HepG2 (cell line): ENCODE measurements at regions not wholly inside any gene's neighbourhood (a gene's known extent, or its start where the extent isn't known, plus 50 kb on each side); places are given as distances from the start of the nearest gene placed in this dataset.

Experiments
- ATAC-seq: fragments of 200-7000 bp; cut with Tn5 transposase; 3 replicates; pipeline ENCODE4 v1.9.1; 2020; ENCODE audit warnings: mild to moderate bottlenecking, moderate library complexity
- BruUV-seq: library from RNA; stranded (reverse); fragments of 400-500 nt; replicated peaks from 2 replicates; lab custom pipeline; 2021; lab: Mats Ljungman, UMichigan
- CTCF ChIA-PET: fragments of 300-600 bp; formaldehyde crosslinking; extraction: SDS; loops from one replicate; lab custom pipeline; 2021; ENCODE audit warnings: low total read pairs, inconsistent platforms, low intra/inter-chr PET ratio; lab: Yijun Ruan, JAX
- POLR2A ChIA-PET: fragments of 350-600 bp; sonication (Branson Sonifier 250); formaldehyde crosslinking; loops from one replicate; lab custom pipeline; 2020; ENCODE audit warnings: antibody characterized with exemption, inconsistent platforms; lab: Yijun Ruan, JAX
- DNase-seq: peaks from one replicate; pipeline ENCODE4 v3.0.0-alpha.2; 2015; ENCODE audit warnings: low spot score
- FAIRE-seq: peaks from 3 replicates; lab custom pipeline; 2011; peaks lifted over from hg19 to GRCh38; lab: Jason Lieb, UNC
- H2AFZ ChIP-seq: one replicate; pipeline ENCODE4 v1.6.1; 2011; ENCODE audit warnings: low read length, inconsistent platforms
- H3K27ac ChIP-seq: fragments of 300-600 bp; 3 replicates; pipeline ENCODE4 v1.8.0; 2011; ENCODE audit warnings: mixed run types, mild to moderate bottlenecking, mixed read lengths, low read length, inconsistent platforms; ENCODE audit not compliant: insufficient read depth; ENCODE audit errors: extremely low read length
- H3K27me3 ChIP-seq, 2 experiments: fragments of 200-600 bp in 1 of 2; 2 replicates in 1 of 2; 3 replicates in 1 of 2; pipeline versions ENCODE4 v1.6.0 to v1.8.0; 2011; ENCODE audit warnings: low read length in 2 of 2, mild to moderate bottlenecking in 2 of 2, moderate library complexity in 2 of 2, inconsistent platforms in 1 of 2; ENCODE audit not compliant: insufficient read depth in 2 of 2, control insufficient read depth in 1 of 2
- H3K36me3 ChIP-seq, 2 experiments: fragments of 200-600 bp in 1 of 2; replicated peaks in 1 of 2; 2 replicates in 1 of 2; 3 replicates in 1 of 2; pipeline versions ENCODE4 v1.5.1 to v1.8.0; 2011; ENCODE audit warnings: low read length in 2 of 2, inconsistent platforms in 1 of 2; ENCODE audit not compliant: insufficient read depth in 2 of 2, control insufficient read depth in 1 of 2
- H3K4me1 ChIP-seq: 2 replicates; pipeline ENCODE4 v1.5.1; 2012; ENCODE audit warnings: low read length, inconsistent platforms; ENCODE audit not compliant: insufficient read depth
- H3K4me2 ChIP-seq: 2 replicates; pipeline ENCODE4 v1.6.0; 2011; ENCODE audit warnings: low read depth, low read length, inconsistent platforms
- H3K4me3 ChIP-seq, 3 experiments: fragments of 200-600 bp in 1 of 3; sonication (generic), shearing (Covaris generic) in 1 of 3; replicated peaks in 1 of 3; 2 replicates each; pipeline ENCODE4 v1.5.1; 2011 to 2016; ENCODE audit warnings: low read length in 3 of 3, inconsistent platforms in 2 of 3, low read depth in 2 of 3, mild to moderate bottlenecking in 2 of 3, control low read depth in 1 of 3, mixed read lengths in 1 of 3; ENCODE audit not compliant: insufficient read depth in 1 of 3
- H3K79me2 ChIP-seq: one replicate; pipeline ENCODE4 v1.6.1; 2011; ENCODE audit warnings: low read length, inconsistent platforms; ENCODE audit not compliant: insufficient read depth
- H3K9ac ChIP-seq: 2 replicates; pipeline ENCODE4 v1.6.0; 2011; ENCODE audit warnings: mild to moderate bottlenecking, low read depth, low read length, inconsistent platforms; ENCODE audit not compliant: insufficient read depth
- H3K9me3 ChIP-seq: 2 replicates; pipeline ENCODE4 v1.5.1; 2012; ENCODE audit warnings: mild to moderate bottlenecking, low read length
- H4K20me1 ChIP-seq: 2 replicates; pipeline ENCODE4 v1.6.0; 2011; ENCODE audit warnings: inconsistent platforms, mild to moderate bottlenecking, low read length, moderate library complexity; ENCODE audit not compliant: insufficient read depth
- AHDC1 ChIP-seq: sonication (generic); formaldehyde crosslinking; IDR thresholded peaks from 2 replicates; pipeline ENCODE4 v1.5.1; 2020; ENCODE audit warnings: mild to moderate bottlenecking, missing genetic modification reagents, borderline replicate concordance
- EZH2 ChIP-seq: conservative IDR thresholded peaks from 2 replicates; pipeline ENCODE4 v1.6.1; 2012; ENCODE audit warnings: mild to moderate bottlenecking, low read depth, low read length, moderate library complexity
- NFRKB ChIP-seq: fragments of 450-650 bp; IDR thresholded peaks from 2 replicates; pipeline ENCODE4 v1.6.1; 2017
- POLR2A ChIP-seq, 2 experiments: IDR thresholded peaks; 2 replicates each; pipeline ENCODE4 v1.6.1; 2011; ENCODE audit warnings: low read depth in 2 of 2, low read length in 2 of 2, mild to moderate bottlenecking in 1 of 2, moderate library complexity in 1 of 2; ENCODE audit not compliant: insufficient read depth in 1 of 2
- ZNF280D ChIP-seq: sonication (generic); formaldehyde crosslinking; IDR thresholded peaks from 2 replicates; pipeline ENCODE4 v1.5.1; 2020; ENCODE audit warnings: mild to moderate bottlenecking, missing genetic modification reagents
- ZNF766 ChIP-seq: sonication (generic); formaldehyde crosslinking; IDR thresholded peaks from 2 replicates; pipeline ENCODE4 v1.5.0; 2020; ENCODE audit warnings: missing genetic modification reagents, borderline replicate concordance
- ZNF841 ChIP-seq: sonication (generic); formaldehyde crosslinking; IDR thresholded peaks from 2 replicates; pipeline ENCODE4 v1.8.1; 2023; ENCODE audit warnings: missing genetic modification reagents, borderline replicate concordance
- WGBS: methylation state at CpG from one replicate; pipeline ENCODE4 v1.1.6; 2017; ENCODE audit warnings: low lambda C conversion rate; 5-methylcytosine and 5-hydroxymethylcytosine counted together
- in situ Hi-C: cut with HindIII; loops from 2 replicates; pipeline ENCODE4 v1.10.0; 2017; ENCODE audit warnings: low pct_unique_long_range_greater_than_20kb; ENCODE audit not compliant: extremely low pct_ligation_motif_present
- intact Hi-C: fragments of 100-400 bp; cut with micrococcal nuclease; formaldehyde crosslinking; loops from one replicate; pipeline ENCODE4 v1.10.0; 2022; ENCODE audit not compliant: unreplicated experiment

GRCh38 chr14:104394409-104394851 is 185.1 kb upstream of the C14orf180 start (continued):
- TF ChIP-seq AHDC1 = no peak
- TF ChIP-seq POLR2A (IDR thresholded peaks at IDR 0.05; ENCODE audit: insufficient read depth in 1 of 2, low read depth in 2 of 2, low read length in 2 of 2) = no peak
- TF ChIP-seq ZNF766 (CRISPR knock-in tag) = no peak
- TF ChIP-seq NFRKB = no peak

- TF ChIP-seq EZH2 = 0 out of 2 replicates have a peak, but pooled peaks have one; percentile 61
- TF ChIP-seq ZNF280D (CRISPR knock-in tag) = no peak
- TF ChIP-seq ZNF841 (CRISPR knock-in tag) = no peak
- H4K20me1 ChIP-seq = no peaks in the 10 kb centered on the region
- no peaks in the 10 kb centered on the region for H3K79me2 ChIP-seq
- CTCF ChIA-PET = no interaction called here
- in situ Hi-C loops (no loop called here), intact Hi-C loops (no loop called here)
- H3K36me3 ChIP-seq = no peaks in the 10 kb centered on the region
- BruUV-seq = no TSS peak
- H3K27me3 ChIP-seq = peaks cover 16 to 65% of the 10 kb centered on the region in 2 experiments
- H3K4me1 ChIP-seq = no peaks in the 10 kb centered on the region
- DNase-seq = no peak
- no peak overlapping the region for H2AFZ ChIP-seq
- ATAC-seq = no peak
- no peak overlapping the region for H3K4me3 ChIP-seq
- H3K4me2 ChIP-seq = no peak overlapping the region
- POLR2A ChIA-PET = no interaction called here
- no peak overlapping the region for H3K27ac ChIP-seq
- FAIRE-seq = no peak
- WGBS = 0% methylated on average over 6 of the region's 6 CpGs
- peaks cover 29% of the 10 kb centered on the region for H3K9me3 ChIP-seq
- no peak overlapping the region for H3K9ac ChIP-seq
These were observed 184.3 kb upstream of the C14orf180 start for GRCh38 chr14:104395276-104395675.
